ENCODE measurements at regions not wholly inside any gene's neighbourhood (a gene's known extent, or its start where the extent isn't known, plus 50 kb on each side); places are given as distances from the start of the nearest gene placed in this dataset.

- H3K23ac ChIP-seq (ENCODE audit: insufficient read length), result no peak overlapping the region
- no peaks in the 10 kb centered on the region for H4K20me1 ChIP-seq (replicated peaks in 1 of 2; ENCODE audit: control insufficient read depth in 1 of 2, insufficient read depth in 2 of 2, low read length in 2 of 2)
- no peaks in the 10 kb centered on the region for H3K4me1 ChIP-seq (replicated peaks in 1 of 4; ENCODE audit: control insufficient read depth in 3 of 4, insufficient read depth in 4 of 4, low read length in 3 of 4)
- H4K8ac ChIP-seq (ENCODE audit: extremely low read depth, insufficient read depth, low read length), result no peak overlapping the region
- H2BK20ac ChIP-seq (ENCODE audit: low read length), result no peak overlapping the region
- no peaks in the 10 kb centered on the region for H3K79me2 ChIP-seq (ENCODE audit: control insufficient read depth in 1 of 2, insufficient read depth in 2 of 2, low read length in 2 of 2)
- DNase-seq (ENCODE audit: low read depth in 1 of 2, low spot score in 2 of 2) (no peak), FAIRE-seq (no peak)
- no peak overlapping the region for H2AFZ ChIP-seq (ENCODE audit: low read length)
- H3K4me2 ChIP-seq (ENCODE audit: insufficient read depth in 1 of 2, low read depth in 2 of 2, low read length in 2 of 2), result no peak overlapping the region
- no peaks in the 10 kb centered on the region for H3K27me3 ChIP-seq (replicated peaks in 1 of 4; ENCODE audit: control insufficient read depth in 3 of 4, extremely low read depth in 1 of 4, insufficient read depth in 3 of 4, low read length in 3 of 4)
- H3K18ac ChIP-seq (ENCODE audit: extremely low read depth, low read length), result no peak overlapping the region
- no peak overlapping the region for H3K56ac ChIP-seq (replicated peaks; ENCODE audit: insufficient read length, low read depth, low read length)
- no peak overlapping the region for H3K4ac ChIP-seq (replicated peaks; ENCODE audit: insufficient read length, low read depth, low read length)
- H2BK120ac ChIP-seq (replicated peaks; ENCODE audit: low read depth, low read length), result no peak overlapping the region
- H3K14ac ChIP-seq (ENCODE audit: insufficient read length), result no peak overlapping the region
- H4K91ac ChIP-seq (replicated peaks; ENCODE audit: insufficient read length, low read length), result no peak overlapping the region
- ChIA-PET CTCF (ENCODE audit: partially characterized antibody) (interaction anchor here (1.7 kb wide), 1 partner anchor 12 kb away, joined by 4 read pairs; no protein-coding TSS in a partner anchor), POLR2A (ENCODE audit: partially characterized antibody) (no interaction called here)
- no peak overlapping the region for H4K5ac ChIP-seq (ENCODE audit: insufficient read length, low read depth, low read length)
- H3K23me2 ChIP-seq (ENCODE audit: low read depth, low read length), result no peaks in the 10 kb centered on the region
- no peak overlapping the region for H3K27ac ChIP-seq (ENCODE audit: low read depth, low read length)
- no peak overlapping the region for H2AK5ac ChIP-seq (ENCODE audit: low read depth, low read length)
- H3K9me3 ChIP-seq (ENCODE audit: insufficient read depth in 2 of 2, low read depth in 1 of 2, low read length in 1 of 2), result no peaks in the 10 kb centered on the region
- H2BK5ac ChIP-seq (ENCODE audit: low read depth, low read length), result no peak overlapping the region
- no peak for TF ChIP-seq NRF1 (IDR thresholded peaks at IDR 0.05; ENCODE audit: low read depth, low read length)
- no peak for TF ChIP-seq NANOG (IDR thresholded peaks at IDR 0.05; ENCODE audit: insufficient read depth, low read depth, low read length, poor library complexity, severe bottlenecking)
- TF ChIP-seq CHD1 (IDR thresholded peaks at IDR 0.05; ENCODE audit: low read depth, low read length), result no peak
- TF ChIP-seq POLR2A (IDR thresholded peaks at IDR 0.05; ENCODE audit: control extremely low read depth in 1 of 2, low read depth in 2 of 2, low read length in 2 of 2), result no peak
- TF ChIP-seq ATF2 (IDR thresholded peaks at IDR 0.05; ENCODE audit: low read length), result no peak
- no peak for TF ChIP-seq GABPA (IDR thresholded peaks at IDR 0.05; ENCODE audit: borderline replicate concordance, insufficient read depth, low read length)
- TF ChIP-seq HDAC6 (IDR thresholded peaks at IDR 0.05; ENCODE audit: low read depth, low read length), result no peak
- H3K9ac ChIP-seq (replicated peaks in 1 of 4; ENCODE audit: extremely low read depth in 1 of 4, low read depth in 3 of 4, low read length in 3 of 4), result no peak overlapping the region
- no peaks in the 10 kb centered on the region for H3K79me1 ChIP-seq (ENCODE audit: low read depth, low read length)
- 96% methylated on average over 3 of the region's 3 CpGs; no CpG with 5 or more reads in 1 of the 2 experiments for WGBS, 2 experiments (ENCODE audit: extremely low coverage in 1 of 2, insufficient coverage in 1 of 2, insufficient read length in 1 of 2, insufficient replicate concordance in 2 of 2, low coverage in 1 of 2, low lambda C conversion rate in 2 of 2, missing lambda C conversion rate in 1 of 2)
- H2BK15ac ChIP-seq (ENCODE audit: low read length), result no peak overlapping the region
- H2BK12ac ChIP-seq (ENCODE audit: low read depth, low read length), result no peak overlapping the region
- no peaks in the 10 kb centered on the region for H3K36me3 ChIP-seq (ENCODE audit: control insufficient read depth in 2 of 4, insufficient read depth in 4 of 4, low read length in 3 of 4)
- no peak overlapping the region for H3K4me3 ChIP-seq (ENCODE audit: extremely low read depth in 1 of 4, insufficient read depth in 2 of 4, low read depth in 3 of 4, low read length in 4 of 4)
These were observed 1141.2 kb downstream of the SORCS1 start for GRCh38 chr10:106023329-106023728.
